GM23338 (cell line): ENCODE measurements at regions not wholly inside any gene's neighbourhood (a gene's known extent, or its start where the extent isn't known, plus 50 kb on each side); places are given as distances from the start of the nearest gene placed in this dataset.

ENCODE experiments used
- ATAC-seq: fragments of 200-7000 bp; cut with Tn5 transposase; 3 replicates; pipeline ENCODE4 v1.9.1; 2020
- DNase-seq: peaks from one replicate; pipeline ENCODE4 v3.0.0-alpha.2; 2015; ENCODE audit warnings: low spot score
- H2AFZ ChIP-seq: fragments of 200-600 bp; sonication (generic); 2 replicates; pipeline ENCODE4 v1.8.0; 2016; ENCODE audit warnings: antibody characterized with exemption, mild to moderate bottlenecking, moderate library complexity
- H3F3A ChIP-seq: fragments of 200-600 bp; sonication (generic); replicated peaks from 2 replicates; pipeline ENCODE4 v1.8.0; 2017; ENCODE audit warnings: antibody characterized with exemption, mixed run types, low read depth
- H3K27ac ChIP-seq: fragments of 200-600 bp; sonication (generic); 2 replicates; pipeline ENCODE4 v1.6.1; 2016; ENCODE audit warnings: low read depth
- H3K27me3 ChIP-seq: fragments of 200-600 bp; sonication (generic); 2 replicates; pipeline ENCODE4 v1.8.0; 2016; ENCODE audit warnings: mild to moderate bottlenecking, mixed run types, moderate library complexity; ENCODE audit not compliant: insufficient read depth
- H3K36me3 ChIP-seq: fragments of 200-600 bp; sonication (generic); 2 replicates; pipeline ENCODE4 v1.8.0; 2016; ENCODE audit warnings: mild to moderate bottlenecking; ENCODE audit not compliant: insufficient read depth
- H3K4me1 ChIP-seq: fragments of 200-600 bp; sonication (generic); 2 replicates; pipeline ENCODE4 v1.8.0; 2016; ENCODE audit warnings: mild to moderate bottlenecking, moderate library complexity; ENCODE audit not compliant: insufficient read depth
- H3K4me2 ChIP-seq: fragments of 200-600 bp; sonication (generic); 2 replicates; pipeline ENCODE4 v1.7.1; 2017; ENCODE audit warnings: mixed run types
- H3K4me3 ChIP-seq: fragments of 200-600 bp; sonication (generic); 2 replicates; pipeline ENCODE4 v1.6.1; 2016; ENCODE audit warnings: mixed run types
- H3K79me2 ChIP-seq: fragments of 200-600 bp; sonication (generic); replicated peaks from 2 replicates; pipeline ENCODE4 v1.8.0; 2017; ENCODE audit warnings: mild to moderate bottlenecking; ENCODE audit not compliant: insufficient read depth
- H3K9me2 ChIP-seq: fragments of 200-600 bp; sonication (generic); 2 replicates; pipeline ENCODE4 v1.8.0; 2017; ENCODE audit not compliant: insufficient read depth
- H4K20me1 ChIP-seq: fragments of 200-600 bp; sonication (generic); replicated peaks from 2 replicates; pipeline ENCODE4 v1.8.0; 2017; ENCODE audit warnings: mild to moderate bottlenecking; ENCODE audit not compliant: insufficient read depth
- H3K27ac Mint-ChIP-seq: 2 replicates; pipeline ENCODE4 v1.8.0; 2020; ENCODE audit warnings: inconsistent platforms, mild to moderate bottlenecking, moderate library complexity, mixed read lengths
- H3K27me3 Mint-ChIP-seq: 3 replicates; pipeline ENCODE4 v1.8.0; 2022; ENCODE audit warnings: low read depth, mild to moderate bottlenecking, moderate library complexity, mixed read lengths, inconsistent platforms; ENCODE audit not compliant: insufficient read depth, poor library complexity
- H3K36me3 Mint-ChIP-seq: 3 replicates; pipeline ENCODE4 v1.8.0; 2021; ENCODE audit warnings: low read depth, mild to moderate bottlenecking, inconsistent platforms, moderate library complexity, mixed read lengths
- H3K4me1 Mint-ChIP-seq: 3 replicates; pipeline ENCODE4 v1.8.0; 2020; ENCODE audit warnings: mild to moderate bottlenecking, inconsistent platforms, mixed read lengths
- H3K4me3 Mint-ChIP-seq: 3 replicates; pipeline ENCODE4 v1.8.0; 2021; ENCODE audit warnings: moderate library complexity, mild to moderate bottlenecking, inconsistent platforms, mixed read lengths
- H3K9me3 Mint-ChIP-seq: 3 replicates; pipeline ENCODE4 v1.8.0; 2020; ENCODE audit warnings: moderate library complexity, mild to moderate bottlenecking, inconsistent platforms, mixed read lengths
- CREB1 ChIP-seq: fragments of 250-450 bp; sonication (Bioruptor Pico); IDR thresholded peaks from 2 replicates; pipeline ENCODE4 v1.5.0; 2020; ENCODE audit warnings: low read depth, mild to moderate bottlenecking, moderate library complexity
- EZH2phosphoT487 ChIP-seq: fragments of 200-600 bp; sonication (generic); IDR thresholded peaks from one replicate; pipeline ENCODE4 v1.8.1; 2018; ENCODE audit warnings: antibody characterized with exemption; ENCODE audit not compliant: unreplicated experiment
- REST ChIP-seq: IDR thresholded peaks from one replicate; pipeline ENCODE4 v1.6.1; 2018; ENCODE audit warnings: antibody characterized with exemption; ENCODE audit not compliant: unreplicated experiment
- STAT1 ChIP-seq: IDR thresholded peaks from one replicate; pipeline ENCODE4 v1.6.1; 2016; ENCODE audit warnings: antibody characterized with exemption; ENCODE audit not compliant: unreplicated experiment
- ZNF114 ChIP-seq: fragments of 250-450 bp; sonication (Bioruptor Pico); IDR thresholded peaks from 2 replicates; pipeline ENCODE4 v1.5.0; 2020; ENCODE audit warnings: mild to moderate bottlenecking, moderate library complexity
- ZNF462 ChIP-seq: fragments of 250-450 bp; sonication (Bioruptor Pico); IDR thresholded peaks from 2 replicates; pipeline ENCODE4 v1.5.0; 2020; ENCODE audit warnings: mild to moderate bottlenecking, moderate library complexity

GRCh38 chr6:116992546-116992945, 115.5 kb downstream of the RFX6 start:
- Histone ChIP-seq H3K27ac (no peak overlapping the region), H2AFZ (no peak overlapping the region), H4K20me1 (no peaks in the 10 kb centered on the region), H3K4me3 (no peak overlapping the region), H3K4me1 (peaks cover 3% of the 10 kb centered on the region; the same call in 1 of the 2 replicates), H3K79me2 (no peaks in the 10 kb centered on the region), H3K27me3 (no peaks in the 10 kb centered on the region), H3K9me2 (no peaks in the 10 kb centered on the region), H3K36me3 (no peaks in the 10 kb centered on the region), H3K4me2 (no peak overlapping the region), H3F3A (no peaks in the 10 kb centered on the region)
- no peak for ATAC-seq
- no peak overlapping the region for H3K4me3 Mint-ChIP-seq
- H3K27ac Mint-ChIP-seq, result no peak overlapping the region
- TF ChIP-seq CREB1 (CRISPR knock-in tag) (no peak), EZH2phosphoT487 (no peak), STAT1 (no peak), ZNF462 (CRISPR knock-in tag) (no peak), ZNF114 (CRISPR knock-in tag) (no peak), REST (no peak)
- peaks cover 2% of the 10 kb centered on the region for H3K27me3 Mint-ChIP-seq
- peaks cover 8% of the 10 kb centered on the region for H3K4me1 Mint-ChIP-seq
- DNase-seq, result no peak
- no peaks in the 10 kb centered on the region for H3K9me3 Mint-ChIP-seq
- H3K36me3 Mint-ChIP-seq, result no peaks in the 10 kb centered on the region
